ENCODE measurements at regions not wholly inside any gene's neighbourhood (a gene's known extent, or its start where the extent isn't known, plus 50 kb on each side); places are given as distances from the start of the nearest gene placed in this dataset.
"Not testable (repeated sequence)": the region's sequence is repeated elsewhere in the genome, so short reads cannot be mapped to it uniquely, and the experiment has no call there.

DNA sequence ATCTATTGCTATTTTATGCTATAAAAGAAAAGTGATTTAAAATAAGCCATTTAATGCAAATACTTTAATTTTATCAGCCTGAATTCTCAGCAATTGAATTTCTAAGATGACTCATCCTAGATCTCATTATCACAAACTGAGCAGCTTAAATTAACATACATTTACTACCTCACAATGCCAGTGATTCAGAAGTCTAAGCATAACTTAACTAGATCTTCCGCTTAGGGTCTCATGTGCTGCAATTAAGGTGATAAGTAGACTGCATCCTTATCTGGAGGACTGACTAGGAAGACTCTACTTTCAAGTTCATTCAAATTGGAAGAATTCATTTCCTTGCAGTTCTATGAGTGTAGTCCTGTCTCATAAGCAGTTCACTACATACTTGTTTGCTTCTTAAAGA is 286.6 kb downstream of the COL11A1 start:
- Mint-ChIP-seq H3K4me1 (ENCODE audit: low read depth) (no peaks in the 10 kb centered on the region), H3K4me3 (no peak overlapping the region), H3K9me3 (no peaks in the 10 kb centered on the region), H3K27me3 (no peaks in the 10 kb centered on the region), H3K36me3 (no peaks in the 10 kb centered on the region), H3K27ac (no peak overlapping the region)
- ChIA-PET POLR2A (no interaction called here), CTCF (no interaction called here)
- intact Hi-C loops (cut with micrococcal nuclease), result no loop called here
- DNase-seq, result no peak

- Mint-ChIP-seq H3K27ac (no peak overlapping the region), H3K4me3 (no peak overlapping the region), H3K36me3 (no peaks in the 10 kb centered on the region), H3K9me3 (peaks cover 2% of the 10 kb centered on the region), H3K27me3 (no peaks in the 10 kb centered on the region), H3K4me1 (ENCODE audit: low read depth) (no peaks in the 10 kb centered on the region)
- intact Hi-C loops (cut with micrococcal nuclease), result no loop called here
- CTCF ChIA-PET, result no interaction called here
- POLR2A ChIA-PET, result no interaction called here
- no peak for DNase-seq
Observed at GRCh38 chr1:102800406-102800805, 307.9 kb downstream of the COL11A1 start.

- POLR2A ChIA-PET, result no interaction called here
- intact Hi-C loops (cut with micrococcal nuclease), result no loop called here
- H3K27me3 Mint-ChIP-seq, result no peaks in the 10 kb centered on the region
- DNase-seq, result no peak
- no peaks in the 10 kb centered on the region for H3K36me3 Mint-ChIP-seq
- H3K4me3 Mint-ChIP-seq, result no peak overlapping the region
- CTCF ChIA-PET, result no interaction called here
- H3K9me3 Mint-ChIP-seq, result peaks cover 2% of the 10 kb centered on the region
- no peaks in the 10 kb centered on the region for H3K4me1 Mint-ChIP-seq (ENCODE audit: low read depth)
- no peak overlapping the region for H3K27ac Mint-ChIP-seq
Observed at GRCh38 chr1:102799496-102799895, 308.8 kb downstream of the COL11A1 start.

GRCh38 chr1:102798718-102799117 is 309.6 kb downstream of the COL11A1 start:
- Mint-ChIP-seq H3K36me3 (no peaks in the 10 kb centered on the region), H3K4me3 (no peak overlapping the region), H3K27me3 (no peaks in the 10 kb centered on the region), H3K4me1 (ENCODE audit: low read depth) (no peaks in the 10 kb centered on the region), H3K9me3 (peaks cover 2% of the 10 kb centered on the region), H3K27ac (no peak overlapping the region)
- intact Hi-C loops (cut with micrococcal nuclease), result no loop called here
- CTCF ChIA-PET, result no interaction called here
- no peak for DNase-seq
- POLR2A ChIA-PET, result no interaction called here

DNA sequence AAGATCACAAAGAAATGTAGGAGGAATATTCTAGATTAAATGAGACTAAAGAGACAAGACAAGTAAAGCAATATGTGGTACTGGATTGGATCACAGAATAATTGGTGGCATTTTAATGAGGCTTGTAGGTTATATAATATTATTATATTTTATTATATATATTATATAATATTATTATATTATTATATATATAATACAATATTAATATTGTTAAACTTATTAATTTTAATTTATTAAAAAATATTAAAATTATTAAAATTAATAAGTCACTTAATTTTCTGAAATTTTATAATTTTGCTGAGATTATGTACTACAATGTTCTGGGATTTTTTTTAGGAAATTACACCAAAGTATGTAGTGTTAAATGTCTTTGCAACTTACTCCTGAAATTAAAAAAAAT is 311.9 kb downstream of the COL11A1 start:
- Mint-ChIP-seq H3K27ac (no peak overlapping the region), H3K27me3 (no peaks in the 10 kb centered on the region), H3K4me1 (ENCODE audit: low read depth) (no peaks in the 10 kb centered on the region), H3K9me3 (peaks cover 2% of the 10 kb centered on the region), H3K36me3 (no peaks in the 10 kb centered on the region), H3K4me3 (no peak overlapping the region)
- POLR2A ChIA-PET, result no interaction called here
- CTCF ChIA-PET, result no interaction called here
- DNase-seq, result no peak
- intact Hi-C loops (cut with micrococcal nuclease), result no loop called here

DNA sequence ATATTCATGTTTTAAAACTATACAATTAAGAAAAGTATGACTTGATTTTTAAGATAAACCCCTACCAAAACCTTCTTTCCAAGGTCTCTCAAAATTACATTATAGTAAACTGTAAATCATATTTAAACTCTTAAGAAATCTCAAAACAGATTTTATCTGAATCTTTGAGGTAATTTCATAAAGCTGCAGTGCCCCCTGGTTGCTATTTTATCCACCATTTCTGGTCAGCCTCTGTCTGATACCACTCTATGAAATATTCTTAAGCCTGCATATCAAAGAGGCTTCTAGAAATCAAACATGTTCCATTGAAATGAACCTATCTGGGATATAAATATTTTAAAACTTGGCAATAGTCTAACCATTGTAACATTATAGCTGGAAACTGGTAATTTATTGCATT is 317.3 kb downstream of the COL11A1 start:
- peaks cover under 1% of the 10 kb centered on the region for H3K9me3 Mint-ChIP-seq
- no peak for DNase-seq
- intact Hi-C loops (cut with micrococcal nuclease), result no loop called here
- ChIA-PET POLR2A (no interaction called here), CTCF (no interaction called here)
- no peak overlapping the region for H3K27ac Mint-ChIP-seq
- H3K4me3 Mint-ChIP-seq, result no peak overlapping the region
- H3K4me1 Mint-ChIP-seq (ENCODE audit: low read depth), result no peaks in the 10 kb centered on the region
- H3K27me3 Mint-ChIP-seq, result no peaks in the 10 kb centered on the region
- no peaks in the 10 kb centered on the region for H3K36me3 Mint-ChIP-seq

GRCh38 chr1:102789951-102790350 is 318.4 kb downstream of the COL11A1 start:
- H3K27ac Mint-ChIP-seq; H3K4me3 Mint-ChIP-seq; H3K4me1 Mint-ChIP-seq (ENCODE audit: low read depth); DNase-seq; POLR2A ChIA-PET; H3K9me3 Mint-ChIP-seq; H3K36me3 Mint-ChIP-seq; CTCF ChIA-PET; H3K27me3 Mint-ChIP-seq; intact Hi-C loops (cut with micrococcal nuclease): not testable (repeated sequence)

DNA sequence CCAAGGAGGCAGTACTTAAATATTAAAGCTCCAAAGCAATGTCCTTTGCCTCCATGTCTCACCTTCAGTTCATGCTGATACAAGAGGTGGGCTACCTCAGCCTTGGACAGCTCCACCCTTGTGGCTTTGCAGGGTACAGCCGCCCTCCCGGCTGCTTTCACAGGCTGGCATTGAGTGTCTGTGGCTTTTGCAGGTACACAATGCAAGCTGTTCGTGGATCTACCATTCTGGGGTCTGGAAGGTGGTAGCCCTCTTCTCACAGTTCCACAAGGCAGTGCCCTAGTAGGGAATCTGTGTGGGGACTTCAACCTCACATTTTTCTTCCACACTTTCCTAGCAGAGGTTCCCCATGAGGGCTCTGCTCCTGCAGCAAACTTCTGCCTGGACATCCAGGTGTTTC is 324.8 kb downstream of the COL11A1 start:
- CTCF ChIA-PET, result no interaction called here
- no peaks in the 10 kb centered on the region for H3K4me1 Mint-ChIP-seq (ENCODE audit: low read depth)

GRCh38 chr1:102782144-102782543 is 326.2 kb downstream of the COL11A1 start:
- peaks cover 9% of the 10 kb centered on the region for H3K9me3 Mint-ChIP-seq
- H3K27ac Mint-ChIP-seq, result no peak overlapping the region
- H3K36me3 Mint-ChIP-seq, result no peaks in the 10 kb centered on the region
- CTCF ChIA-PET, result no interaction called here
- no peak for DNase-seq
- H3K4me1 Mint-ChIP-seq (ENCODE audit: low read depth), result no peaks in the 10 kb centered on the region
- intact Hi-C loops (cut with micrococcal nuclease), result no loop called here
- H3K4me3 Mint-ChIP-seq, result no peak overlapping the region
- H3K27me3 Mint-ChIP-seq, result no peaks in the 10 kb centered on the region
- POLR2A ChIA-PET, result no interaction called here

More for the DNA sequence above, 324.8 kb downstream of the COL11A1 start:
- no peak for DNase-seq
- intact Hi-C loops (cut with micrococcal nuclease), result no loop called here
- no peaks in the 10 kb centered on the region for H3K27me3 Mint-ChIP-seq
- H3K9me3 Mint-ChIP-seq, result peaks cover 9% of the 10 kb centered on the region
- POLR2A ChIA-PET, result no interaction called here
- no peaks in the 10 kb centered on the region for H3K36me3 Mint-ChIP-seq
- H3K4me3 Mint-ChIP-seq, result no peak overlapping the region
- no peak overlapping the region for H3K27ac Mint-ChIP-seq

DNA sequence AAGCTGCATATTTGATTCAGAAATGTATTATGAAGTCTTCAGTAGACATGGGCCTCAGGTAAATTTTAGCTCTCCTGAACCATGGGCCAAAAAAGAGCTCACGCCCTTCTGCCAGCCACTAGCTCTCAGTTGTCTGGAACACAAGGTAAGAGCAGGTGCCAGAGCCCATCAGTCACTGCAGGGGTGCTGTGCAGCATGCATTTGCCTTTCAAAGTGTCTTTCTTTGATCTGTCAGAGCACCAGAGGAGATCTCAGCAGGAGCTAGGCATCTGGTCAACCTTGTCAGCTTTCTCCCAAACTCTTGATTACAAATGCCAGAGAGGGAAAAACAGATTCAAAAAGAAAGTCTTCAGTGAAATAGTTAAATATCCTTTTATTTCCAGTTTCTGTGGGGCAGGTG is 332.3 kb downstream of the COL11A1 start:
- H3K27ac Mint-ChIP-seq, result no peak overlapping the region
- H3K4me1 Mint-ChIP-seq (ENCODE audit: low read depth), result no peaks in the 10 kb centered on the region
- no peaks in the 10 kb centered on the region for H3K27me3 Mint-ChIP-seq
- no peak for DNase-seq
- intact Hi-C loops (cut with micrococcal nuclease), result no loop called here
- ChIA-PET POLR2A (no interaction called here), CTCF (no interaction called here)
- H3K4me3 Mint-ChIP-seq, result no peak overlapping the region
- H3K36me3 Mint-ChIP-seq, result no peaks in the 10 kb centered on the region
- no peaks in the 10 kb centered on the region for H3K9me3 Mint-ChIP-seq

GRCh38 chr1:102772831-102773230 is 335.5 kb downstream of the COL11A1 start:
- H3K27me3 Mint-ChIP-seq, result no peaks in the 10 kb centered on the region
- no peaks in the 10 kb centered on the region for H3K4me1 Mint-ChIP-seq (ENCODE audit: low read depth)
- no peak overlapping the region for H3K4me3 Mint-ChIP-seq
- no peak for DNase-seq
- no peaks in the 10 kb centered on the region for H3K9me3 Mint-ChIP-seq
- H3K36me3 Mint-ChIP-seq, result no peaks in the 10 kb centered on the region
- ChIA-PET POLR2A (no interaction called here), CTCF (no interaction called here)
- intact Hi-C loops (cut with micrococcal nuclease), result no loop called here
- no peak overlapping the region for H3K27ac Mint-ChIP-seq

- intact Hi-C loops (cut with micrococcal nuclease), result no loop called here
- H3K27ac Mint-ChIP-seq, result no peak overlapping the region
- H3K4me1 Mint-ChIP-seq (ENCODE audit: low read depth), result no peaks in the 10 kb centered on the region
- ChIA-PET POLR2A (no interaction called here), CTCF (no interaction called here)
- no peak for DNase-seq
- no peak overlapping the region for H3K4me3 Mint-ChIP-seq
- no peaks in the 10 kb centered on the region for H3K9me3 Mint-ChIP-seq
- no peaks in the 10 kb centered on the region for H3K27me3 Mint-ChIP-seq
- no peaks in the 10 kb centered on the region for H3K36me3 Mint-ChIP-seq
Observed at GRCh38 chr1:102758418-102758817, 349.9 kb downstream of the COL11A1 start.

GRCh38 chr1:102757363-102757762 is 351.0 kb downstream of the COL11A1 start:
- Mint-ChIP-seq H3K9me3 (no peaks in the 10 kb centered on the region), H3K4me3 (no peak overlapping the region), H3K36me3 (no peaks in the 10 kb centered on the region), H3K27me3 (no peaks in the 10 kb centered on the region), H3K4me1 (ENCODE audit: low read depth) (no peaks in the 10 kb centered on the region), H3K27ac (no peak overlapping the region)
- no peak for DNase-seq
- intact Hi-C loops (cut with micrococcal nuclease), result no loop called here
- CTCF ChIA-PET, result no interaction called here
- POLR2A ChIA-PET, result no interaction called here

GRCh38 chr1:102751111-102751510 is 357.2 kb downstream of the COL11A1 start:
- H3K4me1 Mint-ChIP-seq (ENCODE audit: low read depth), result no peaks in the 10 kb centered on the region
- no peaks in the 10 kb centered on the region for H3K9me3 Mint-ChIP-seq
- POLR2A ChIA-PET, result no interaction called here
- no peak for DNase-seq
- H3K4me3 Mint-ChIP-seq, result no peak overlapping the region
- H3K36me3 Mint-ChIP-seq, result no peaks in the 10 kb centered on the region
- H3K27me3 Mint-ChIP-seq, result no peaks in the 10 kb centered on the region
- intact Hi-C loops (cut with micrococcal nuclease), result no loop called here
- CTCF ChIA-PET, result no interaction called here
- H3K27ac Mint-ChIP-seq, result no peak overlapping the region

Measured in activated CD4-positive, alpha-beta memory T cell treated with anti-CD3 and anti-CD28 coated beads for 36 hours (primary cell).